ENCODE measurements at regions not wholly inside any gene's neighbourhood (a gene's known extent, or its start where the extent isn't known, plus 50 kb on each side); places are given as distances from the start of the nearest gene placed in this dataset.
A peak's percentile ranks its signal among the peaks of the same experiment; 100 is the strongest.
"Not testable (repeated sequence)": the region's sequence is repeated elsewhere in the genome, so short reads cannot be mapped to it uniquely, and the experiment has no call there.

DNA sequence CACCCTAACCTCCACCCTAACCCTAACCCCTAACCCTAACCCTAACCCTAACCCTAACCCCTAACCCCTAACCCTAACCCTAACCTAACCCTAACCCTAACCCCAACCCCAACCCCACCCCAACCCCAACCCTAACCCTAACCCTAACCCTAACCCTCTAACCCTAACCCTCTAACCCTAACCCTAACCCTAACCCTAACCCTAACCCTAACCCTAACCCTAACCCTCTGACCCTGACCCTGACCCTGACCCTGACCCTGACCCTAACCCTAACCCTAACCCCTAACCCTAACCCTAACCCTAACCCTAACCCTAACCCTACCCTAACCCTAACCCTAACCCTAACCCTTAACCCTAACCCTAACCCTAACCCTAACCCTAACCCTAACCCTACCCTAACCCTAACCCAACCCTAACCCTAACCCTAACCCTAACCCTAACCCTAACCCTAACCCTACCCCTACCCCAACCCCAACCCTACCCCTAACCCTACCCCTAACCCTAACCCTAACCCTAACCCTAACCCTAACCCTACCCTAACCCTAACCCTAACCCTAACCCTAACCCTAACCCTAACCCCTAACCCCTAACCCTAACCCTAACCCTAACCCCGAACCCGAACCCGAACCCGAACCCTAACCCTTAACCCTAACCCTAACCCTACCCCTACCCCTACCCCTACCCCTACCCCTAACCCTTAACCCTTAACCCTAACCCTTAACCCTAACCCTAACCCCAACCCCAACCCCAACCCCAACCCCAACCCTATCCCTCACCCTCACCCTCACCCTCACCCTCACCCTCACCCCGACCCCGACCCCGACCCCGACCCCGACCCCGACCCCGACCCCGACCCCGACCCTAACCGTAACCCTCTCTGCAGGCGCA, 186.2 kb upstream of the CHL1 start:
- in situ Hi-C loops (cut with MboI; ENCODE audit: low sequenced_read_pairs); H3K9me3 ChIP-seq; H3K4me3 ChIP-seq; DNase-seq (ENCODE audit: low spot score in 2 of 2); H3K36me3 ChIP-seq (replicated peaks); H3K27me3 ChIP-seq (ENCODE audit: low read depth); H3K4me1 ChIP-seq: not testable (repeated sequence)

DNA sequence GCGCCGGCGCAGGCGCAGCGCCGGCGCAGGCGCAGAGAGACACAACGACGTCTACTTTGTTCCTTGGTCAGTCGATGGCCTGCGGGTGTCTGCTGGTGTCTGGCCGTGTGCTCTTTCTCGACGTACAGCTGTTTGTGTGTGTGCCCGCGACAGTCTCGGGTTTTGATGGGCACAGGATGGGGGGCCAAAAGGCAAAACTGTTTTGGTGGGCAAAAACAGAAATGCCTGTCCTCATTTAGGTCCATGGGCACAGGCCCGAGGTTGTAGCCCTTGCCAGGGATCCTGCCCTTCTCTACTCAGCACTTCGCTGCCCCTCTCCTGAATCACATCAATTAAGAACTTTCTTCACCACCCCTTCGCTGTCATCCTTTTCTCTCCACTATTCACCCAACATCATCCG, 184.8 kb upstream of the CHL1 start:
- Histone ChIP-seq H3K4me3 (no peak overlapping the region), H3K27me3 (ENCODE audit: low read depth) (no peaks in the 10 kb centered on the region), H3K9me3 (no peaks in the 10 kb centered on the region), H3K4me1 (no peaks in the 10 kb centered on the region), H3K36me3 (replicated peaks) (no peaks in the 10 kb centered on the region)
- DNase-seq (ENCODE audit: low spot score in 2 of 2), result no peak
- in situ Hi-C loops (cut with MboI; ENCODE audit: low sequenced_read_pairs), result no loop called here

- Histone ChIP-seq H3K36me3 (replicated peaks) (no peaks in the 10 kb centered on the region), H3K4me1 (no peaks in the 10 kb centered on the region), H3K4me3 (no peak overlapping the region), H3K9me3 (no peaks in the 10 kb centered on the region), H3K27me3 (ENCODE audit: low read depth) (0 out of 2 replicates have a peak, but pooled peaks cover 3% of the 10 kb centered on the region)
- in situ Hi-C loops (cut with MboI; ENCODE audit: low sequenced_read_pairs), result no loop called here
- DNase-seq (ENCODE audit: low spot score in 2 of 2), result no peak
These were observed 181.9 kb upstream of the CHL1 start for GRCh38 chr3:14652-15051.

GRCh38 chr3:16366-16765, 180.2 kb upstream of the CHL1 start:
- no peaks in the 10 kb centered on the region for H3K4me1 ChIP-seq
- H3K9me3 ChIP-seq, result no peaks in the 10 kb centered on the region
- in situ Hi-C loops (cut with MboI; ENCODE audit: low sequenced_read_pairs), result no loop called here
- DNase-seq (ENCODE audit: low spot score in 2 of 2), result no peak
- no peaks in the 10 kb centered on the region for H3K36me3 ChIP-seq (replicated peaks)
- no peak overlapping the region for H3K4me3 ChIP-seq
- H3K27me3 ChIP-seq (ENCODE audit: low read depth), result 0 out of 2 replicates have a peak, but pooled peaks cover 3% of the 10 kb centered on the region

GRCh38 chr3:20421-20820, 176.1 kb upstream of the CHL1 start:
- no peaks in the 10 kb centered on the region for H3K4me1 ChIP-seq
- H3K36me3 ChIP-seq (replicated peaks), result no peaks in the 10 kb centered on the region
- 0 out of 2 replicates have a peak, but pooled peaks cover 3% of the 10 kb centered on the region for H3K27me3 ChIP-seq (ENCODE audit: low read depth)
- in situ Hi-C loops (cut with MboI; ENCODE audit: low sequenced_read_pairs), result no loop called here
- DNase-seq (ENCODE audit: low spot score in 2 of 2), result no peak
- H3K9me3 ChIP-seq, result no peaks in the 10 kb centered on the region
- H3K4me3 ChIP-seq, result no peak overlapping the region

DNA sequence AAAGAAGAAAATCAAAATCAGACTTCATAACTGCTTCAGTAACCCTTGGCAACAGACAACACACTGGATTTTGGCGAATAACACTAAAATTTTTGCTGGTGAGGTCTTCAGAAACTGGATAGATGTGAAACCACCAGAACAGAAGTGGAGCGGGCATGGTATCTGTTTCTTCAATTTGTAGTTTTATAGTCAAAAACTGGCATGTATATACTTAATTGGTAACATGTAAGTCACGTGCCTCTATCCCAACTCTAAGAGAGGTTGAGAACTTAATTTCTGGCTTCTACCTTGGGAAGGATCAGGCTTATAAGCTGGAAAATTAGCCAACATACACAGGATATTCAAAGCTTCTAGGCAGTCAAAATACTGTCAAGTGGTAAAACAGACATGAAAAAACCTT, 172.6 kb upstream of the CHL1 start:
- H3K36me3 ChIP-seq (replicated peaks), result no peaks in the 10 kb centered on the region
- DNase-seq (ENCODE audit: low spot score in 2 of 2), result no peak

GRCh38 chr3:25056-25455, 171.5 kb upstream of the CHL1 start:
- no peak overlapping the region for H3K4me3 ChIP-seq
- no peaks in the 10 kb centered on the region for H3K36me3 ChIP-seq (replicated peaks)
- no peaks in the 10 kb centered on the region for H3K9me3 ChIP-seq
- in situ Hi-C loops (cut with MboI; ENCODE audit: low sequenced_read_pairs), result no loop called here
- H3K27me3 ChIP-seq (ENCODE audit: low read depth), result no peaks in the 10 kb centered on the region
- no peaks in the 10 kb centered on the region for H3K4me1 ChIP-seq
- DNase-seq (ENCODE audit: low spot score in 2 of 2), result no peak

More for the DNA sequence above, 172.6 kb upstream of the CHL1 start:
- in situ Hi-C loops (cut with MboI; ENCODE audit: low sequenced_read_pairs), result no loop called here
- Histone ChIP-seq H3K27me3 (ENCODE audit: low read depth) (0 out of 2 replicates have a peak, but pooled peaks cover 3% of the 10 kb centered on the region), H3K9me3 (no peaks in the 10 kb centered on the region), H3K4me3 (no peak overlapping the region), H3K4me1 (no peaks in the 10 kb centered on the region)

DNA sequence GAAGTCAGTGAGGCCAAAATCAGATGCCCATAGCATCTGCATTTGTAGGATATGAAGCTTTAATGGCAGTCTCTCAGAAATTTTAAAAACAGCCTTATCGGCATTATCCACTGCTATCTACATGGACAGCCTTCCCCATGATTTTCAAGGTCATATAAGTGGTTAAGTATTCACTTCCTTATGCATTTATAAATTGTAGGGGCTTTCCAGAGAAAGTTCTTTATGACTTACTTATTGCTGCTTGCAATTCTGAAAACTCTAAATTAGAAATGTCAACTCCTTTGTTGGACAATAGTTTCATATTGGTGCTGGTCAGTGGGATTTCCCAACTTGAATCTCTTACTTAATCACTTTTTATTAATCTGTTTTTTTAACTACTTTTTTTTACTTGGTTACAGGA, 160.6 kb upstream of the CHL1 start:
- in situ Hi-C loops (cut with MboI; ENCODE audit: low sequenced_read_pairs); H3K4me1 ChIP-seq; H3K4me3 ChIP-seq; H3K27me3 ChIP-seq (ENCODE audit: low read depth); DNase-seq (ENCODE audit: low spot score in 2 of 2); H3K36me3 ChIP-seq (replicated peaks); H3K9me3 ChIP-seq: not testable (repeated sequence)

DNA sequence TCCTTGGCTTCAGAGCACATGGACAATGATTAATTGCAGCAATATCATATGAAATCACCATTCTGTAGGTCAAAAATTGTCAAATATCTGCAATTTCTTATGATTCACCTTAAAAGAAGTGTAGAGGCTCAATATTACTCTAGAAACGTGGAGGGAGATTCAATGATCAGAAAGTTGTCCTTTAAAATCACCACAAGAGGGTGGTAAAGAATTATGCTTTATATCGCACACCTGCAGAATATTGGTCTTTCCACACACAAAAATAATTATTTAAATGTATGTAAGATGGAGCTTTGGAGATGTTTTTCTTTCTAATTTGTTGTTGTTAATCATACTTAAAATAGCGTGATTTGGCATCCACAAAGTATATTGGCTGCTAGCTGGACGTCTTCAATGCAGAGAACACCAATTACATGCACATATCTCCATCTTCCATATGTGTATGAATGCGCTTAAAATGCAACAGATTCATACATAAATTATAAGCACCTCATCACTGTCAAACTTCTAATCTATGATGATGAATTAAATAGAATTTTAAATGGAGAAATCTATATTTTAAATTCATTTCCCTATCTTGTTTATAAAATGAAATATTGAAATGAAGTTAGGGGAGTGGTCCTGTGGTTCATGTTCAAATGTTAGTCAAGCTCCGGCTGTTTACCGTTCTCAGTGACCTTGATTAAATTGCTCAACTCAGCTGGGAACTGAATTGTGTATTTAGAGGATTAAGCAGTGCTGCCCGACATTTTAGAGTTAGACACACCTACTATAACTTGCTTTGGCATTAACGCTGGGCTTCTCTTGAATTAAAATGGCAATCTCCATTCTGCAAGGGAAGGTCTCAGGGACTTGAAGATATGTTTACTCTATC, 153.5 kb upstream of the CHL1 start:
- DNase-seq (ENCODE audit: low spot score in 2 of 2), result peak; percentile 13 to 42
- H3K9me3 ChIP-seq; H3K36me3 ChIP-seq (replicated peaks); in situ Hi-C loops (cut with MboI; ENCODE audit: low sequenced_read_pairs); H3K4me1 ChIP-seq; H3K4me3 ChIP-seq; H3K27me3 ChIP-seq (ENCODE audit: low read depth): not testable (repeated sequence)

DNA sequence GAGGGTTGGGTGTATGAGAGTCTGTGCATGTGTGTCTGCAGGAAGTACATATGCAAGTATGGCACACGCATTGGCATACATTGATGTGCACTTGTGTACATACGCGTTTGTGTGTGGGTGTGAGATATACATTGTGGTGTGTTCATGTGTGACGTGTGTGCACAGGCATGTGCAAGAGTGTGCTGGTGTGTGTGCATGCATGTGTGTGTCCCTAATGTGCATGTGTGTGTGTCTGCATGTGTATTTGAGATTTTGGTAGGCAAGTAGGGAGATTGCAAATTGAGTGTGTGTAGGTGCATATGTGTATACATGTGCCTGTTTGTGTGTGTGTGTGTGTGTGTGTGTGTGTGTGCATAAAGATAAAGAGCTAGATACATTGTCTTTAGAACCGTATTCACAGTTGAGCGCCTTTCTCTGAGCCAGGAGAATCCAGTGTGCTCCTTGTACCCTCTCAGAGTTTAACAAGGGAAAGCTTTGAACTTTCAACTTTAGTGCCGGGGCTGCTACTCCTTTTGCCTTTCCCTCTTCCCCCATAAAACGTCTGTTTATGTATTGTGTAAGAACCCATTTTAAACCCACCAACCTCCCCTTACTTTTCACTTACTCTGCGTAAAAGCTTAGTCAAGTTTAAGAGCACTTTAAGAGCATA, 152.4 kb upstream of the CHL1 start:
- DNase-seq (ENCODE audit: low spot score in 2 of 2), result no peak
- no peaks in the 10 kb centered on the region for H3K9me3 ChIP-seq
- in situ Hi-C loops (cut with MboI; ENCODE audit: low sequenced_read_pairs), result no loop called here
- no peaks in the 10 kb centered on the region for H3K36me3 ChIP-seq (replicated peaks)
- H3K4me3 ChIP-seq, result no peak overlapping the region
- no peaks in the 10 kb centered on the region for H3K4me1 ChIP-seq
- no peaks in the 10 kb centered on the region for H3K27me3 ChIP-seq (ENCODE audit: low read depth)

GRCh38 chr3:44941-45340, 151.6 kb upstream of the CHL1 start:
- H3K36me3 ChIP-seq (replicated peaks); in situ Hi-C loops (cut with MboI; ENCODE audit: low sequenced_read_pairs); H3K4me3 ChIP-seq; H3K9me3 ChIP-seq; DNase-seq (ENCODE audit: low spot score in 2 of 2); H3K27me3 ChIP-seq (ENCODE audit: low read depth); H3K4me1 ChIP-seq: not testable (repeated sequence)

DNA sequence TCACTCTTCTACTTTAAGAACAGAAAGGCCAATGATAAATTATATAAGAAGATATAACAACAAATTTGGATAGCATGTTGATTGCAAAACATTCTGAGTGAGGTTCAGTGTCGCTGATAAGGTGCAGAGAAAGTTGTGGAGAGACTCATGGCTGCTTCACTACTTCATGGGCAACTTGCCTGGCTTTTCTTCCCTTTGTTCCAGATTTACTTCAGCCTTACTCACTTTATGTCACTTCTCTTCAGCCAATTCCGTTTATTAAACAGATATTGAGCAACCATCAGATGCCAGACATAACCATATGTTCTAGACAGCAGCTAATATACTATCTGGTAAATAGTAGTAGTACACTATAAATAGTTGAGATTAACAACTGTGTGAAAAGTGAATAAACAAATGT, 150.0 kb upstream of the CHL1 start:
- H3K36me3 ChIP-seq (replicated peaks), result no peaks in the 10 kb centered on the region
- DNase-seq (ENCODE audit: low spot score in 2 of 2), result no peak
- no peaks in the 10 kb centered on the region for H3K4me1 ChIP-seq
- no peaks in the 10 kb centered on the region for H3K27me3 ChIP-seq (ENCODE audit: low read depth)
- no peaks in the 10 kb centered on the region for H3K9me3 ChIP-seq
- in situ Hi-C loops (cut with MboI; ENCODE audit: low sequenced_read_pairs), result no loop called here
- no peak overlapping the region for H3K4me3 ChIP-seq

DNA sequence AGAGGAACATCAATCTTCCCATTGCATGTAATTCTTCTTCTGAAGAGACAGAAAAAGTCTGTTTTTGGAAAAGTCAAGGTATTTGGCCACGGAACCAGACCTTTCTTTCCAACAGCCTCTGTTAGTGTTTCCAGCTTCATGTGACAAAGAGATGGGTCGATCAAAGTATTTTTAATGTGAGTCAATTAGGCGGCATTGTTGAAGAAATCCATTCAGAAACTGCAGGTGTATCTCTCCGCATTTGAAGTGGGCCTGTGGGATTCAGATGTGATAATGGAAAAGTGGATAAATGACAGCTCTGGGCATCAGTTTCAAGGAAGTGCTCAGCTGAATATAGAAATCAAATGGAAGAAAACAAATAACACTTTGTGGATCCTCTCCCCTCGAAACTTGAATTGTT, 143.1 kb upstream of the CHL1 start:
- in situ Hi-C loops (cut with MboI; ENCODE audit: low sequenced_read_pairs); DNase-seq (ENCODE audit: low spot score in 2 of 2); H3K36me3 ChIP-seq (replicated peaks); H3K9me3 ChIP-seq; H3K4me1 ChIP-seq; H3K27me3 ChIP-seq (ENCODE audit: low read depth); H3K4me3 ChIP-seq: not testable (repeated sequence)

DNA sequence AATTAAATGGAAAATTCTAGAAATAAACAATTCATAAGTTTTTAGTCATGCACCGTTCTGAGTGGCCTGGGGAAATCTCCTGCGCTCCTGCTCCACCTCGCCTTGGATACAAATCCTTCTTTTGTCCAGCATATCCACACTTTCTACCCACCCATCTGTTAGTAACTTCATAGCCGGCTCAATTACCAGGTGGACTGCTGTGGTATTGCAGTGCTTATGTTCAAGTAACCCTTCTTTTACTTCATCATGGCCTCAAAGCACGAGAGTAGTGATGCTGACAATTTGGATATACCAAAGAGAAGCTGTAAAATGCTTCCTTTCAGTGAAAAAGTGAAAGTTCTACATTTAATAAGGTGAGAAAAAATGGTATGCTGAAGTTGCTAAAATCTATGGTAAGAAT, 142.3 kb upstream of the CHL1 start:
- DNase-seq (ENCODE audit: low spot score in 2 of 2), result peak; percentile 14 to 17
- H3K27me3 ChIP-seq (ENCODE audit: low read depth), result no peaks in the 10 kb centered on the region
- H3K9me3 ChIP-seq, result no peaks in the 10 kb centered on the region
- H3K36me3 ChIP-seq (replicated peaks), result no peaks in the 10 kb centered on the region
- no peak overlapping the region for H3K4me3 ChIP-seq
- no peaks in the 10 kb centered on the region for H3K4me1 ChIP-seq
- in situ Hi-C loops (cut with MboI; ENCODE audit: low sequenced_read_pairs), result no loop called here

All from HAP-1 (cell line).